ENCODE measurements at regions not wholly inside any gene's neighbourhood (a gene's known extent, or its start where the extent isn't known, plus 50 kb on each side); places are given as distances from the start of the nearest gene placed in this dataset.

DNA sequence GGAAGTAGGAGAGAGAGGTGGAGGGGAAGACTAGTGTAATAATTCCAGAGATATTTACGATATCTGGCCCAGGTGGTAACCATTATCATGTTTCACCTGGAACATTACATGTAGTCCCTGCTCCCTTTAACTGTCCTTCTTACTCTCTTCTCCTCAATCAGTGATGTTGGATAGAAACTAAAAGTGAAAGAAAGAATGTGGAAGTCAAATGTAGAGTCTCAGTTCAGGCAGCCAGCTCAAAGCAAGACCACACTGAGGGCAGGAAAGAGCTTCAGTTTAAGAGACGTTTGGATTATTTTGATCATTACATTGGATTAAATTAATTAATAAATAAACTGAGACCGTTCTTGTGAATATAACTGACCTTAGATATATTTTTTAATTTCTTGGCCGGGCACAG lies 594.4 kb downstream of the FLRT2 start:
- ChIA-PET POLR2A (no interaction called here), CTCF (no interaction called here)

More for the DNA sequence above, 594.4 kb downstream of the FLRT2 start:
- no peaks in the 10 kb centered on the region for H3K9me1 ChIP-seq (replicated peaks; ENCODE audit: control insufficient read depth, extremely low read depth, insufficient read depth, low read length)
- intact Hi-C loops (cut with micrococcal nuclease) (no loop called here), dilution Hi-C loops (cut with MboI; ENCODE audit: extremely low pct_ligation_motif_present, low sequenced_read_pairs) (no loop called here)
- H3K27ac ChIP-seq (ENCODE audit: insufficient read depth, low read depth, low read length) = no peak overlapping the region
- no peak overlapping the region for H3K4me3 ChIP-seq (replicated peaks in 1 of 3; ENCODE audit: insufficient read depth in 1 of 3, low read depth in 1 of 3, low read length in 3 of 3)
- no peaks in the 10 kb centered on the region for H3K79me2 ChIP-seq (ENCODE audit: control insufficient read depth, insufficient read depth, low read length)
- no peak overlapping the region for H3K4me2 ChIP-seq (ENCODE audit: insufficient read depth, low read length)
- H3K36me3 ChIP-seq (ENCODE audit: control insufficient read depth in 2 of 2, extremely low read depth in 1 of 2, insufficient read depth in 2 of 2, low read length in 2 of 2) = no peaks in the 10 kb centered on the region
- no peak for FAIRE-seq
- H4K20me1 ChIP-seq (replicated peaks; ENCODE audit: control insufficient read depth, extremely low read depth, insufficient read depth, low read length) = no peaks in the 10 kb centered on the region
- no peak overlapping the region for H3K9ac ChIP-seq (replicated peaks; ENCODE audit: extremely low read depth, insufficient read depth, low read length)
- no TSS peak for BruUV-seq (replicated peaks)
- H3K27me3 ChIP-seq (ENCODE audit: control insufficient read depth in 2 of 2, insufficient read depth in 2 of 2, low read length in 2 of 2) = no peaks in the 10 kb centered on the region
- H2AFZ ChIP-seq (ENCODE audit: low read depth, low read length) = no peak overlapping the region
- no peak for DNase-seq (ENCODE audit: low read depth, low spot score)
- TF ChIP-seq EZH2 (IDR thresholded peaks at IDR 0.05; ENCODE audit: borderline replicate concordance, low read depth, low read length, severe bottlenecking) (no peak), GATA2 (IDR thresholded peaks at IDR 0.05; ENCODE audit: insufficient read depth, insufficient read length, low read depth, low read length) (no peak), FOS (IDR thresholded peaks at IDR 0.05; ENCODE audit: borderline replicate concordance, insufficient read depth, low read length) (no peak), POLR2AphosphoS5 (IDR thresholded peaks at IDR 0.05; ENCODE audit: insufficient read depth, low read depth, low read length) (no peak), JUN (IDR thresholded peaks at IDR 0.05; ENCODE audit: borderline replicate concordance, insufficient read depth, insufficient read length, low read depth) (no peak), POLR2A (IDR thresholded peaks at IDR 0.05; ENCODE audit: low read depth, low read length) (no peak), MYC (IDR thresholded peaks at IDR 0.05; ENCODE audit: low read depth, low read length) (no peak)
- TF ChIP-seq, protein P1, sequence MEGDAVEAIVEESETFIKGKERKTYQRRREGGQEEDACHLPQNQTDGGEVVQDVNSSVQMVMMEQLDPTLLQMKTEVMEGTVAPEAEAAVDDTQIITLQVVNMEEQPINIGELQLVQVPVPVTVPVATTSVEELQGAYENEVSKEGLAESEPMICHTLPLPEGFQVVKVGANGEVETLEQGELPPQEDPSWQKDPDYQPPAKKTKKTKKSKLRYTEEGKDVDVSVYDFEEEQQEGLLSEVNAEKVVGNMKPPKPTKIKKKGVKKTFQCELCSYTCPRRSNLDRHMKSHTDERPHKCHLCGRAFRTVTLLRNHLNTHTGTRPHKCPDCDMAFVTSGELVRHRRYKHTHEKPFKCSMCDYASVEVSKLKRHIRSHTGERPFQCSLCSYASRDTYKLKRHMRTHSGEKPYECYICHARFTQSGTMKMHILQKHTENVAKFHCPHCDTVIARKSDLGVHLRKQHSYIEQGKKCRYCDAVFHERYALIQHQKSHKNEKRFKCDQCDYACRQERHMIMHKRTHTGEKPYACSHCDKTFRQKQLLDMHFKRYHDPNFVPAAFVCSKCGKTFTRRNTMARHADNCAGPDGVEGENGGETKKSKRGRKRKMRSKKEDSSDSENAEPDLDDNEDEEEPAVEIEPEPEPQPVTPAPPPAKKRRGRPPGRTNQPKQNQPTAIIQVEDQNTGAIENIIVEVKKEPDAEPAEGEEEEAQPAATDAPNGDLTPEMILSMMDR (IDR thresholded peaks at IDR 0.05; ENCODE audit: extremely low read depth in 1 of 2, insufficient read depth in 1 of 2, low read depth in 1 of 2, low read length in 2 of 2) = no peak
- TF ChIP-seq, protein P2, sequence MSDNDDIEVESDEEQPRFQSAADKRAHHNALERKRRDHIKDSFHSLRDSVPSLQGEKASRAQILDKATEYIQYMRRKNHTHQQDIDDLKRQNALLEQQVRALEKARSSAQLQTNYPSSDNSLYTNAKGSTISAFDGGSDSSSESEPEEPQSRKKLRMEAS (IDR thresholded peaks at IDR 0.05; ENCODE audit: insufficient read depth, insufficient read length) = no peak
- no peaks in the 10 kb centered on the region for H3K4me1 ChIP-seq (ENCODE audit: control insufficient read depth, extremely low read depth, insufficient read depth, low read length)
- peaks cover 2% of the 10 kb centered on the region for H3K9me3 ChIP-seq (replicated peaks; ENCODE audit: control insufficient read depth, insufficient read depth, low read length)
